HG02970 (cell line): ENCODE measurements at regions not wholly inside any gene's neighbourhood (a gene's known extent, or its start where the extent isn't known, plus 50 kb on each side); places are given as distances from the start of the nearest gene placed in this dataset.
"Not testable (repeated sequence)": the region's sequence is repeated elsewhere in the genome, so short reads cannot be mapped to it uniquely, and the experiment has no call there.

ENCODE experiments used
- ATAC-seq: cut with Tn5 transposase; IDR thresholded peaks from one replicate; pipeline ENCODE4 v1.9.1; 2021; ENCODE audit warnings: mild to moderate bottlenecking, moderate library complexity, moderate number of reproducible peaks; ENCODE audit not compliant: unreplicated experiment, low FRiP score

- not testable (repeated sequence) for ATAC-seq
Measured at GRCh38 chrX:3829041-3829531, 115.6 kb upstream of the PRKX start.

- not testable (repeated sequence) for ATAC-seq
Measured at GRCh38 chrX:3828378-3829040, 115.1 kb upstream of the PRKX start.

GRCh38 chrX:3824008-3824407 is 110.6 kb upstream of the PRKX start:
- not testable (repeated sequence) for ATAC-seq

GRCh38 chrX:3820167-3820566 is 106.7 kb upstream of the PRKX start:
- ATAC-seq, result no peak

- not testable (repeated sequence) for ATAC-seq
Measured at GRCh38 chrX:3817480-3817879, 104.0 kb upstream of the PRKX start.

GRCh38 chrX:3815896-3816664 is 102.6 kb upstream of the PRKX start:
- ATAC-seq, result no peak

- no peak for ATAC-seq
Measured at GRCh38 chrX:3811331-3812311, 98.2 kb upstream of the PRKX start.

GRCh38 chrX:3807906-3808305 is 94.5 kb upstream of the PRKX start:
- no peak for ATAC-seq

- ATAC-seq, result no peak
Measured at GRCh38 chrX:3806630-3807029, 93.2 kb upstream of the PRKX start.

- ATAC-seq, result no peak
Measured at GRCh38 chrX:3803713-3804112, 90.3 kb upstream of the PRKX start.

GRCh38 chrX:3803305-3803704 is 89.9 kb upstream of the PRKX start:
- ATAC-seq, result no peak

GRCh38 chrX:3795411-3795810 is 82.0 kb upstream of the PRKX start:
- not testable (repeated sequence) for ATAC-seq

- ATAC-seq, result no peak
Measured at GRCh38 chrX:3791449-3791848, 78.0 kb upstream of the PRKX start.

- ATAC-seq, result no peak
Measured at GRCh38 chrX:3788494-3789233, 75.2 kb upstream of the PRKX start.

- ATAC-seq, result no peak
Measured at GRCh38 chrX:3787856-3788255, 74.4 kb upstream of the PRKX start.

GRCh38 chrX:3785822-3786221 is 72.4 kb upstream of the PRKX start:
- ATAC-seq, result not testable (repeated sequence)

GRCh38 chrX:3780564-3780963 is 67.1 kb upstream of the PRKX start:
- ATAC-seq, result no peak

GRCh38 chrX:3779546-3779945 is 66.1 kb upstream of the PRKX start:
- ATAC-seq, result no peak

- ATAC-seq, result no peak
Measured at GRCh38 chrX:3777416-3777815, 64.0 kb upstream of the PRKX start.

- no peak for ATAC-seq
Measured at GRCh38 chrX:3771766-3772165, 58.3 kb upstream of the PRKX start.
